ENCODE measurements at regions not wholly inside any gene's neighbourhood (a gene's known extent, or its start where the extent isn't known, plus 50 kb on each side); places are given as distances from the start of the nearest gene placed in this dataset.

- Mint-ChIP-seq H3K27ac (no peak overlapping the region), H3K4me3 (no peak overlapping the region), H3K36me3 (no peaks in the 10 kb centered on the region), H3K9me3 (no peaks in the 10 kb centered on the region), H3K27me3 (ENCODE audit: low read depth in 2 of 2) (peaks cover 7 to 11% of the 10 kb centered on the region in 2 donors), H3K4me1 (peaks cover 9 to 15% of the 10 kb centered on the region in 2 donors)
- intact Hi-C loops (cut with micrococcal nuclease), result no loop called here
- no peak overlapping the region for H3K4me3 ChIP-seq (ENCODE audit: low read length)
- DNase-seq, result no peak
- no peaks in the 10 kb centered on the region for H3K27me3 ChIP-seq (ENCODE audit: control insufficient read depth, insufficient read depth, low read length)
- TF ChIP-seq CTCF (IDR thresholded peaks at IDR 0.05), result no peak
- H3K4me1 ChIP-seq (ENCODE audit: control insufficient read depth, insufficient read depth, low read length), result peaks cover 14% of the 10 kb centered on the region
- 86% methylated on average over 3 of the region's 3 CpGs for WGBS (ENCODE audit: insufficient coverage)
- peaks cover 6% of the 10 kb centered on the region for H3K9me3 ChIP-seq (ENCODE audit: control insufficient read depth, insufficient read depth, low read length)
- H3K27ac ChIP-seq (ENCODE audit: low read length), result no peak overlapping the region
- H3K36me3 ChIP-seq (ENCODE audit: control insufficient read depth, insufficient read depth, low read length), result no peaks in the 10 kb centered on the region
- no peak for ATAC-seq
Observed at GRCh38 chr2:239650674-239651073, 249.9 kb upstream of the HDAC4 start.

- Mint-ChIP-seq H3K4me3 (no peak overlapping the region), H3K27me3 (ENCODE audit: low read depth in 2 of 2) (peaks cover 10 to 11% of the 10 kb centered on the region in 2 donors), H3K27ac (no peak overlapping the region), H3K36me3 (no peaks in the 10 kb centered on the region), H3K9me3 (no peaks in the 10 kb centered on the region), H3K4me1 (peaks cover 9 to 15% of the 10 kb centered on the region in 2 donors)
- H3K9me3 ChIP-seq (ENCODE audit: control insufficient read depth, insufficient read depth, low read length), result peaks cover 6% of the 10 kb centered on the region
- no peak overlapping the region for H3K4me3 ChIP-seq (ENCODE audit: low read length)
- no peak overlapping the region for H3K27ac ChIP-seq (ENCODE audit: low read length)
- intact Hi-C loops (cut with micrococcal nuclease), result no loop called here
- no peaks in the 10 kb centered on the region for H3K27me3 ChIP-seq (ENCODE audit: control insufficient read depth, insufficient read depth, low read length)
- no peak for ATAC-seq
- no peak for TF ChIP-seq CTCF (IDR thresholded peaks at IDR 0.05)
- H3K4me1 ChIP-seq (ENCODE audit: control insufficient read depth, insufficient read depth, low read length), result peaks cover 14% of the 10 kb centered on the region
- H3K36me3 ChIP-seq (ENCODE audit: control insufficient read depth, insufficient read depth, low read length), result no peaks in the 10 kb centered on the region
- DNase-seq, result no peak
- WGBS (ENCODE audit: insufficient coverage), result 79% methylated on average over 2 of the region's 3 CpGs
Observed at GRCh38 chr2:239649309-239649708, 248.5 kb upstream of the HDAC4 start.

- Mint-ChIP-seq H3K4me1 (peaks cover 9 to 15% of the 10 kb centered on the region in 2 donors), H3K27ac (no peak overlapping the region), H3K27me3 (ENCODE audit: low read depth in 2 of 2) (peaks cover 10 to 11% of the 10 kb centered on the region in 2 donors), H3K9me3 (no peaks in the 10 kb centered on the region), H3K4me3 (no peak overlapping the region), H3K36me3 (no peaks in the 10 kb centered on the region)
- H3K4me1 ChIP-seq (ENCODE audit: control insufficient read depth, insufficient read depth, low read length), result peaks cover 14% of the 10 kb centered on the region
- ATAC-seq (no peak), DNase-seq (no peak)
- H3K36me3 ChIP-seq (ENCODE audit: control insufficient read depth, insufficient read depth, low read length), result no peaks in the 10 kb centered on the region
- no peak overlapping the region for H3K27ac ChIP-seq (ENCODE audit: low read length)
- no peaks in the 10 kb centered on the region for H3K27me3 ChIP-seq (ENCODE audit: control insufficient read depth, insufficient read depth, low read length)
- H3K4me3 ChIP-seq (ENCODE audit: low read length), result no peak overlapping the region
- no peak for TF ChIP-seq CTCF (IDR thresholded peaks at IDR 0.05)
- H3K9me3 ChIP-seq (ENCODE audit: control insufficient read depth, insufficient read depth, low read length), result peaks cover 6% of the 10 kb centered on the region
- intact Hi-C loops (cut with micrococcal nuclease), result no loop called here
- 93% methylated on average over 2 of the region's 2 CpGs for WGBS (ENCODE audit: insufficient coverage)
Observed at GRCh38 chr2:239648607-239649006, 247.8 kb upstream of the HDAC4 start.

- H3K4me1 ChIP-seq (ENCODE audit: control insufficient read depth, insufficient read depth, low read length), result peaks cover 14% of the 10 kb centered on the region
- Mint-ChIP-seq H3K4me3 (peak overlapping the region; percentile 11), H3K27ac (peak overlapping the region; percentile 5 to 67), H3K27me3 (ENCODE audit: low read depth in 2 of 2) (peaks cover 10 to 11% of the 10 kb centered on the region in 2 donors), H3K9me3 (no peaks in the 10 kb centered on the region), H3K36me3 (no peaks in the 10 kb centered on the region), H3K4me1 (peaks cover 9 to 15% of the 10 kb centered on the region in 2 donors)
- no peak for TF ChIP-seq CTCF (IDR thresholded peaks at IDR 0.05)
- no peak overlapping the region for H3K4me3 ChIP-seq (ENCODE audit: low read length)
- peaks cover 6% of the 10 kb centered on the region for H3K9me3 ChIP-seq (ENCODE audit: control insufficient read depth, insufficient read depth, low read length)
- no peak overlapping the region for H3K27ac ChIP-seq (ENCODE audit: low read length)
- no peaks in the 10 kb centered on the region for H3K27me3 ChIP-seq (ENCODE audit: control insufficient read depth, insufficient read depth, low read length)
- ATAC-seq, result peak; percentile 57 to 86 (median 60)
- intact Hi-C loops (cut with micrococcal nuclease), result no loop called here
- peak in 1 of 2 donors; percentile 42 for DNase-seq
- H3K36me3 ChIP-seq (ENCODE audit: control insufficient read depth, insufficient read depth, low read length), result no peaks in the 10 kb centered on the region
- 50% methylated on average over 7 of the region's 9 CpGs for whole genome bisulfite sequencing (ENCODE audit: insufficient coverage)
Observed at GRCh38 chr2:239647052-239647819, 246.4 kb upstream of the HDAC4 start.
